PFSK-1 (cell line): ENCODE measurements at regions not wholly inside any gene's neighbourhood (a gene's known extent, or its start where the extent isn't known, plus 50 kb on each side); places are given as distances from the start of the nearest gene placed in this dataset.

ENCODE experiments used
- POLR2AphosphoS5 ChIP-seq: IDR thresholded peaks from 2 replicates; pipeline ENCODE4 v1.6.1; 2012; ENCODE audit warnings: low read depth, mild to moderate bottlenecking, control low read depth, low read length, moderate library complexity
- SIN3A ChIP-seq: IDR thresholded peaks from 2 replicates; pipeline ENCODE4 v1.6.1; 2012; ENCODE audit warnings: mild to moderate bottlenecking, low read length, moderate library complexity, borderline replicate concordance; ENCODE audit not compliant: insufficient read depth
- TAF1 ChIP-seq: IDR thresholded peaks from 2 replicates; pipeline ENCODE4 v1.6.1; 2012; ENCODE audit warnings: low read length, control low read depth, borderline replicate concordance; ENCODE audit not compliant: insufficient read depth

GRCh38 chr2:83142934-83143333 is 1316.1 kb downstream of the SUCLG1 start:
- no peak for TF ChIP-seq POLR2AphosphoS5
- no peak for TF ChIP-seq TAF1
- TF ChIP-seq SIN3A = no peak
